ENCODE measurements at regions not wholly inside any gene's neighbourhood (a gene's known extent, or its start where the extent isn't known, plus 50 kb on each side); places are given as distances from the start of the nearest gene placed in this dataset.

DNA sequence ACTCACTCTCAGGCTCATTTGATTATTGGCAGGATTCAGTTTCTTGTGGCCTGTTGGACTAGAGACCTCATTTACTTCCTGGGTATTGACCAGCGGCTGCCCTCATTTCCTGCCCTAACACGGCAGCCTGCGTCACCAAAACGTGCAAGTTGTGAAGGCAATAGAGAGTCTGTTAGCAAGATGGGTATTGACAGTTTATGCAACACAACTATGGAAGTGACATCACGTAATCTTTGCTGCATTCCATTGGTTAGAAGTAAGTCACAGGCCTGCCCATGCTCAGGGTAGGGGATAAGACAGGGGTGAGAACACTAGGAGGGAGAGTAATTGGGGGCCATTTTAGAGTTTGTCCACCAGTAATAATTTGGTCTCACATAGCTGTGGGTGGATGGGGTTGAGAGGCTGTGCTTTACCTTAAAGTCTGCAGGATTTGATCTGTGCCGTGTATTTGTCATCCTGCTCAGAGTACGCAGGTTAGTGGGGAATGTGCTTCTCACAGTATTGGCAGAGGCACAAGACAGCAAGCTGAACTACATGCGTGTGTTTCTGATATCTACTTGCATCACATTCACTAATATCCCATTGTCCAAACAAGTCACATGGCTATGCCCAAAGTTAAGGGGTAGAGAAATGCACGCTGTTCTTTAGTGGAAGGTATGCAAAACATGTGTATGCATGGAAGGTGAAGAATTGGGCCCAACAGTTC lies 83.3 kb downstream of the EDEM1 start:
- Histone ChIP-seq H3K9me3 (replicated peaks in 1 of 2; ENCODE audit: control insufficient read depth in 1 of 2, insufficient read depth in 1 of 2, low read length in 2 of 2) (no peaks in the 10 kb centered on the region), H3K4me3 (replicated peaks in 1 of 3; ENCODE audit: low read depth in 2 of 3, low read length in 3 of 3) (peak overlapping the region in 1 of 3 experiments; percentile 32), H3K4me1 (ENCODE audit: control insufficient read depth in 1 of 2, insufficient read depth in 2 of 2, low read length in 2 of 2) (peaks cover 17 to 24% of the 10 kb centered on the region in 2 donors), H2AFZ (ENCODE audit: insufficient read depth, low read depth, low read length, poor library complexity, severe bottlenecking) (peak overlapping the region; percentile 16), H3K9ac (ENCODE audit: insufficient read depth, low read length, poor library complexity, severe bottlenecking) (no peak overlapping the region), H4K20me1 (ENCODE audit: insufficient read depth, low read length) (no peaks in the 10 kb centered on the region), H3K79me2 (ENCODE audit: insufficient read depth, low read length) (no peaks in the 10 kb centered on the region), H3K27ac (ENCODE audit: low read depth in 1 of 2, low read length in 2 of 2) (peak overlapping the region; percentile 3 to 82), H3K27me3 (ENCODE audit: control insufficient read depth in 2 of 2, insufficient read depth in 2 of 2, low read length in 2 of 2) (no peaks in the 10 kb centered on the region), H3K36me3 (replicated peaks in 1 of 2; ENCODE audit: control insufficient read depth in 1 of 2, insufficient read depth in 2 of 2, low read length in 2 of 2) (no peaks in the 10 kb centered on the region), H3K4me2 (replicated peaks; ENCODE audit: extremely low read depth, low read length, poor library complexity, severe bottlenecking) (peak overlapping the region; percentile 28)
- TF ChIP-seq, protein P1, sequence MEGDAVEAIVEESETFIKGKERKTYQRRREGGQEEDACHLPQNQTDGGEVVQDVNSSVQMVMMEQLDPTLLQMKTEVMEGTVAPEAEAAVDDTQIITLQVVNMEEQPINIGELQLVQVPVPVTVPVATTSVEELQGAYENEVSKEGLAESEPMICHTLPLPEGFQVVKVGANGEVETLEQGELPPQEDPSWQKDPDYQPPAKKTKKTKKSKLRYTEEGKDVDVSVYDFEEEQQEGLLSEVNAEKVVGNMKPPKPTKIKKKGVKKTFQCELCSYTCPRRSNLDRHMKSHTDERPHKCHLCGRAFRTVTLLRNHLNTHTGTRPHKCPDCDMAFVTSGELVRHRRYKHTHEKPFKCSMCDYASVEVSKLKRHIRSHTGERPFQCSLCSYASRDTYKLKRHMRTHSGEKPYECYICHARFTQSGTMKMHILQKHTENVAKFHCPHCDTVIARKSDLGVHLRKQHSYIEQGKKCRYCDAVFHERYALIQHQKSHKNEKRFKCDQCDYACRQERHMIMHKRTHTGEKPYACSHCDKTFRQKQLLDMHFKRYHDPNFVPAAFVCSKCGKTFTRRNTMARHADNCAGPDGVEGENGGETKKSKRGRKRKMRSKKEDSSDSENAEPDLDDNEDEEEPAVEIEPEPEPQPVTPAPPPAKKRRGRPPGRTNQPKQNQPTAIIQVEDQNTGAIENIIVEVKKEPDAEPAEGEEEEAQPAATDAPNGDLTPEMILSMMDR (IDR thresholded peaks at IDR 0.05) = no peak
- intact Hi-C loops (cut with micrococcal nuclease) = no loop called here
- DNase-seq = peak in 2 of 3 donors; percentile 35 to 49
- Mint-ChIP-seq H3K27ac (peak overlapping the region in 6 of 7 donors; percentile 13 to 94 (median 80)), H3K4me3 (no peak overlapping the region), H3K9me3 (peaks cover 0 to 2% (median 0%) of the 10 kb centered on the region in 7 donors), H3K36me3 (no peaks in the 10 kb centered on the region), H3K4me1 (peaks cover 12% of the 10 kb centered on the region), H3K27me3 (ENCODE audit: low read depth in 3 of 3) (no peaks in the 10 kb centered on the region)
- WGBS (ENCODE audit: insufficient coverage) = 80% methylated on average over 5 of the region's 9 CpGs

DNA sequence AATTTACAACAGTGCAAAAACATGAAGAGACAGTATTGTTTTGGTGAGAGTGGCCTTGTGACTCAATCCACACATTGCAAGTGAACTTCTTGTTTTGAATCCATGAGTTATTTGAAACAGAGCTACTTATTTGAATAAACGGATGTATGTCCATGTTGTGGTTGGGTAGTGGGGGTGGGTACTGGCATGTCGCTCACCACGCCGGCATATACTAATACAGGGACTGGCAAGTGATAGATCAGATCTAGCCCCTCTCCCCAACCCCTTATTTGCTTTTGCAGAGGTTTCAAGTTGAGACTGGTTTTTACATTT lies 83.8 kb downstream of the EDEM1 start:
- H3K4me3 Mint-ChIP-seq = no peak overlapping the region
- no peaks in the 10 kb centered on the region for H3K27me3 Mint-ChIP-seq (ENCODE audit: low read depth in 3 of 3)
- no CpG with 5 or more reads among the region's 4 CpGs for WGBS (ENCODE audit: insufficient coverage)
- peak; percentile 5 to 44 (median 24) for DNase-seq
- Histone ChIP-seq H3K36me3 (replicated peaks in 1 of 2; ENCODE audit: control insufficient read depth in 1 of 2, insufficient read depth in 2 of 2, low read length in 2 of 2) (no peaks in the 10 kb centered on the region), H3K4me2 (replicated peaks; ENCODE audit: extremely low read depth, low read length, poor library complexity, severe bottlenecking) (peak overlapping the region; percentile 28), H3K4me1 (ENCODE audit: control insufficient read depth in 1 of 2, insufficient read depth in 2 of 2, low read length in 2 of 2) (peaks cover 17 to 24% of the 10 kb centered on the region in 2 donors), H3K79me2 (ENCODE audit: insufficient read depth, low read length) (no peaks in the 10 kb centered on the region), H3K27me3 (ENCODE audit: control insufficient read depth in 2 of 2, insufficient read depth in 2 of 2, low read length in 2 of 2) (no peaks in the 10 kb centered on the region), H3K9ac (ENCODE audit: insufficient read depth, low read length, poor library complexity, severe bottlenecking) (no peak overlapping the region), H4K20me1 (ENCODE audit: insufficient read depth, low read length) (no peaks in the 10 kb centered on the region), H3K9me3 (replicated peaks in 1 of 2; ENCODE audit: control insufficient read depth in 1 of 2, insufficient read depth in 1 of 2, low read length in 2 of 2) (no peaks in the 10 kb centered on the region), H3K4me3 (replicated peaks in 1 of 3; ENCODE audit: low read depth in 2 of 3, low read length in 3 of 3) (peak overlapping the region in 1 of 3 experiments; percentile 32), H3K27ac (ENCODE audit: low read depth in 1 of 2, low read length in 2 of 2) (peak overlapping the region in 1 of 2 donors; percentile 82), H2AFZ (ENCODE audit: insufficient read depth, low read depth, low read length, poor library complexity, severe bottlenecking) (no peak overlapping the region)
- TF ChIP-seq, protein P1 (IDR thresholded peaks at IDR 0.05) = no peak
- no peaks in the 10 kb centered on the region for H3K36me3 Mint-ChIP-seq
- H3K4me1 Mint-ChIP-seq = peaks cover 12% of the 10 kb centered on the region
- H3K9me3 Mint-ChIP-seq = peaks cover 0 to 2% (median 0%) of the 10 kb centered on the region in 7 donors
- H3K27ac Mint-ChIP-seq = peak overlapping the region in 6 of 7 donors; percentile 13 to 94 (median 80)
- intact Hi-C loops (cut with micrococcal nuclease) = no loop called here
